ENCODE measurements at regions not wholly inside any gene's neighbourhood (a gene's known extent, or its start where the extent isn't known, plus 50 kb on each side); places are given as distances from the start of the nearest gene placed in this dataset.

- no peak for TF ChIP-seq CTCF (IDR thresholded peaks at IDR 0.05; ENCODE audit: extremely low read depth, insufficient read depth, missing control alignments)
- no peak for DNase-seq (ENCODE audit: low spot score)
- in situ Hi-C loops (cut with MboI; ENCODE audit: low pct_unique_long_range_greater_than_20kb, low sequenced_read_pairs, unreplicated experiment) = no loop called here
Measured at GRCh38 chr1:98267423-98267822, 346.6 kb upstream of the DPYD start.

GRCh38 chr1:98264727-98265126, 343.9 kb upstream of the DPYD start:
- in situ Hi-C loops (cut with MboI; ENCODE audit: low pct_unique_long_range_greater_than_20kb, low sequenced_read_pairs, unreplicated experiment) = no loop called here
- TF ChIP-seq CTCF (IDR thresholded peaks at IDR 0.05; ENCODE audit: extremely low read depth, insufficient read depth, missing control alignments) = no peak
- DNase-seq (ENCODE audit: low spot score) = no peak

- no peak for DNase-seq (ENCODE audit: low spot score)
Measured at GRCh38 chr1:98260839-98261238, 340.0 kb upstream of the DPYD start.

GRCh38 chr1:98260412-98260811, 339.6 kb upstream of the DPYD start:
- TF ChIP-seq CTCF (IDR thresholded peaks at IDR 0.05; ENCODE audit: extremely low read depth, insufficient read depth, missing control alignments) = no peak
- DNase-seq (ENCODE audit: low spot score) = no peak
- in situ Hi-C loops (cut with MboI; ENCODE audit: low pct_unique_long_range_greater_than_20kb, low sequenced_read_pairs, unreplicated experiment) = no loop called here

More at GRCh38 chr1:98260839-98261238, 340.0 kb upstream of the DPYD start:
- in situ Hi-C loops (cut with MboI; ENCODE audit: low pct_unique_long_range_greater_than_20kb, low sequenced_read_pairs, unreplicated experiment) = no loop called here
- no peak for TF ChIP-seq CTCF (IDR thresholded peaks at IDR 0.05; ENCODE audit: extremely low read depth, insufficient read depth, missing control alignments)

GRCh38 chr1:98256700-98257099, 335.9 kb upstream of the DPYD start:
- DNase-seq (ENCODE audit: low spot score) = no peak
- no peak for TF ChIP-seq CTCF (IDR thresholded peaks at IDR 0.05; ENCODE audit: extremely low read depth, insufficient read depth, missing control alignments)
- in situ Hi-C loops (cut with MboI; ENCODE audit: low pct_unique_long_range_greater_than_20kb, low sequenced_read_pairs, unreplicated experiment) = no loop called here

- no peak for DNase-seq (ENCODE audit: low spot score)
- in situ Hi-C loops (cut with MboI; ENCODE audit: low pct_unique_long_range_greater_than_20kb, low sequenced_read_pairs, unreplicated experiment) = no loop called here
- no peak for TF ChIP-seq CTCF (IDR thresholded peaks at IDR 0.05; ENCODE audit: extremely low read depth, insufficient read depth, missing control alignments)
Measured at GRCh38 chr1:98253145-98253544, 332.3 kb upstream of the DPYD start.

GRCh38 chr1:98251497-98251896, 330.7 kb upstream of the DPYD start:
- TF ChIP-seq CTCF (IDR thresholded peaks at IDR 0.05; ENCODE audit: extremely low read depth, insufficient read depth, missing control alignments) = no peak
- in situ Hi-C loops (cut with MboI; ENCODE audit: low pct_unique_long_range_greater_than_20kb, low sequenced_read_pairs, unreplicated experiment) = no loop called here

More at GRCh38 chr1:98251497-98251896, 330.7 kb upstream of the DPYD start:
- DNase-seq (ENCODE audit: low spot score) = no peak
